ENCODE measurements at regions not wholly inside any gene's neighbourhood (a gene's known extent, or its start where the extent isn't known, plus 50 kb on each side); places are given as distances from the start of the nearest gene placed in this dataset.

DNA sequence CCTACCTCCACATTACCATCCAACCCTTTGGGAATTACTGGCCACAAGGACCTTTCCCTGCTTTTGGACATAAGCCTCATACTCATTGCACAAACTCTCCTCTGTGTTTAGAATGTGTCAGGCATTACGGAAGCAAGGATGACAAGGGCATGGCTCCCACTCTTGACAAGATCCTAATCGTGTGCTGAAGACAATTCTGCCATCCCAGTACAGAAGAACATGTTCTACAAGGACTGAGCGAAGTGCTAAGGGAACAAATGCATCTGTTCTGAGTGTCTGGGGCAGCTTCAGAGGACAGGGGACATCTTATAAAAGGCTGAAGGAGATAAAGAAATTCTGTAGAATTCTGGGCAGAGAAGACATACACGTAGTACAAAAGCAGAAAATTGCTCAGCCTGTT, 378.5 kb upstream of the CAMK1G start:
- DNase-seq (no peak), ATAC-seq (no peak), FAIRE-seq (no peak)
- peaks cover 0 to 16% (median 3%) of the 10 kb centered on the region in 4 donors for H3K27me3 ChIP-seq
- no peak overlapping the region for H3K4me3 ChIP-seq
- H3K36me3 ChIP-seq, result no peaks in the 10 kb centered on the region
- no peak overlapping the region for H3K27ac ChIP-seq
- no peaks in the 10 kb centered on the region for H3K9me3 ChIP-seq
- intact Hi-C loops (cut with DNase I), result loop anchor here in 2 of 3 donors (10.0 kb wide), 2 partner anchors 360 to 550 kb away; no protein-coding TSS in a partner anchor
- TF ChIP-seq, protein P1, sequence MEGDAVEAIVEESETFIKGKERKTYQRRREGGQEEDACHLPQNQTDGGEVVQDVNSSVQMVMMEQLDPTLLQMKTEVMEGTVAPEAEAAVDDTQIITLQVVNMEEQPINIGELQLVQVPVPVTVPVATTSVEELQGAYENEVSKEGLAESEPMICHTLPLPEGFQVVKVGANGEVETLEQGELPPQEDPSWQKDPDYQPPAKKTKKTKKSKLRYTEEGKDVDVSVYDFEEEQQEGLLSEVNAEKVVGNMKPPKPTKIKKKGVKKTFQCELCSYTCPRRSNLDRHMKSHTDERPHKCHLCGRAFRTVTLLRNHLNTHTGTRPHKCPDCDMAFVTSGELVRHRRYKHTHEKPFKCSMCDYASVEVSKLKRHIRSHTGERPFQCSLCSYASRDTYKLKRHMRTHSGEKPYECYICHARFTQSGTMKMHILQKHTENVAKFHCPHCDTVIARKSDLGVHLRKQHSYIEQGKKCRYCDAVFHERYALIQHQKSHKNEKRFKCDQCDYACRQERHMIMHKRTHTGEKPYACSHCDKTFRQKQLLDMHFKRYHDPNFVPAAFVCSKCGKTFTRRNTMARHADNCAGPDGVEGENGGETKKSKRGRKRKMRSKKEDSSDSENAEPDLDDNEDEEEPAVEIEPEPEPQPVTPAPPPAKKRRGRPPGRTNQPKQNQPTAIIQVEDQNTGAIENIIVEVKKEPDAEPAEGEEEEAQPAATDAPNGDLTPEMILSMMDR (IDR thresholded peaks at IDR 0.05), result no peak
- H3K4me1 ChIP-seq, result no peaks in the 10 kb centered on the region
- 53 to 69% methylated on average over 4 of the region's 4 CpGs for WGBS, 2 donors

DNA sequence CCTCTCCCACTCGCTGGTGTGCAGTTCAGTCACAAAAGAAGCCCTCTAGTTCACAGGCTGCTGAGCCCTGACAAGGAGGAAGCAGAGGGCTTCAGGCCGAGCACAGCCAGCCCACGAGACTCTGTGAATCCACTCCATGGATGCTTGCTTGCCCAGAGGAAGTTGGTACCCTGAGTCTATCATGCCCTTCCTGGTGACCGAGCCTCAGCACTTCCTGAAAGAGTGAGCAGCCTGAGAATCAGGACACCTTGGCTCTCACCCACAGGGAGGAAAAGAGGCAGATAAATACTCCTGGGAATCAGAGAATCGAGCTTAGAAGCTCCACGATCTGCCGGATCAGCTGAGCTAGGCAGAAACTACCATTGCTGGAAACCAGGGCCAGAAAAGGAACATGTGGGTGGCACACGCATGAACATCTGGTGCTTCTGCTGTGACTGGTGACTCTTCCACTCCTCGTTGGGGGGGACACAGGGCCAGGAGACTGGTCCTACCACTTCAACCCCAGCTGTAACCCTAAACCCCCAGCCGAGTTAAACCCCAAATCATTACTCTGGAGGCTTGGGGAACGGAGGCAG, 376.3 kb upstream of the CAMK1G start:
- 33 to 42% methylated on average over 11 of the region's 11 CpGs for WGBS, 2 donors
- TF ChIP-seq, protein P1 (IDR thresholded peaks at IDR 0.05), result no peak
- Histone ChIP-seq H3K9me3 (no peaks in the 10 kb centered on the region), H3K4me3 (peak overlapping the region in 1 of 4 donors; percentile 14), H3K27me3 (peaks cover 0 to 17% (median 3%) of the 10 kb centered on the region in 4 donors), H3K27ac (no peak overlapping the region), H3K36me3 (no peaks in the 10 kb centered on the region), H3K4me1 (no peaks in the 10 kb centered on the region)
- intact Hi-C loops (cut with DNase I), result loop anchor here in 2 of 3 donors (10.0 kb wide), 2 partner anchors 358 to 552 kb away; no protein-coding TSS in a partner anchor
- DNase-seq (no peak), FAIRE-seq (no peak), ATAC-seq (peak; percentile 13 to 42 (median 32))

DNA sequence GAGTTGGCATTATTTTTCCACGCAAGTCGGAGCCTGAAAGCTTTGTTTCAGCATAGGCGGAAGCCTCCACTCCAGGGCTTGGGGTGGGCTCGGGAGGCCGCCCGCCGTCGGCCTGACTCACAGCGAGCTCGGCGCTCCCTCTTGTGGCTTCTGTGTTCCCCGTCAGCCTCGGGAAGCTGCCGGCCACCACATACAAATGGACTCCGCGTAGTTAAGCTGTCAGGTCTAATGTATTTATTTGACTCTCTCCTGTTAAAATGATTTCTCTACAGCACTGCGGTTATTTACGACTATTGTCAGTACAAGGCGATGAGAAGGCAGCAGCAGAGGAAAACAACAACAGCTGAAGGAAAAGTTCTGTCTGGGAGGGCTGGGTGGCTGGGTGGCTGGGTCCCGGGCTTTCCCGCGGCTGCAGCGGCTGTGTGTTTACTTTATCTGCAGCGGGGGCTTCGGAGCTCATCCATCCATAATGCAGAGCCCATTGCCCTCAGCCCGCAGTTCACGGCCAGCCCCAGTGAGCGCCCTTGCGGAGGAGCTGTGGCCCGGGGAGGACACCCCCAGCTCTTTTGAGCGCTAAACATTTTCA, 375.7 kb upstream of the CAMK1G start:
- H3K4me3 ChIP-seq, result peak overlapping the region in 1 of 4 donors; percentile 14
- intact Hi-C loops (cut with DNase I), result loop anchor here in 2 of 3 donors (10.0 kb wide), 2 partner anchors 357 to 553 kb away; no protein-coding TSS in a partner anchor
- peak; percentile 26 to 80 (median 56) for DNase-seq
- 1 to 3% methylated on average over 31 of the region's 31 CpGs for WGBS, 2 donors
- no peaks in the 10 kb centered on the region for H3K36me3 ChIP-seq
- H3K9me3 ChIP-seq, result no peaks in the 10 kb centered on the region
- H3K4me1 ChIP-seq, result no peaks in the 10 kb centered on the region
- peak; percentile 91 to 98 (median 97) for ATAC-seq
- FAIRE-seq, result no peak
- H3K27ac ChIP-seq, result no peak overlapping the region
- TF ChIP-seq, protein P1 (IDR thresholded peaks at IDR 0.05), result peak; percentile 13 to 51 (median 48)
- H3K27me3 ChIP-seq, result peaks cover 0 to 17% (median 3%) of the 10 kb centered on the region in 4 donors

DNA sequence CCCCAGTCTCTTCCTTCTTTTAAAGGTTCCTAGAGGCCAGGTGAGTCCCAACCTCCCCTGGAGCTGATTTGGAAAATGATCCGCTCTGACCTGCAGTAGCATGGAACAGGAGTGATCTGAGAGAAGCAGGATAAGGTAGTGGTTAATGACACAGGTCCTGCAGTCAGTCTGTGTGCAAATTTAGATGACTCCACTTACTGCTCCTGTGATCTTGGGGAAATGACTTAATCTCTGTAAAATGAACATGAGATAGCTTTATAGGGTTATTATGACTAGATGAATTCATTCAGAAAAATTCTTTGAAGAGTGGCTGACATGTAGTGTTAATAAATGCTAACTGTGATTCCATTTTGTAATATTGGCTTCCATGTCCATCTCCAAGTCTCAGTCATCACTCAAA, 374.9 kb upstream of the CAMK1G start:
- no peaks in the 10 kb centered on the region for H3K4me1 ChIP-seq
- TF ChIP-seq, protein P1 (IDR thresholded peaks at IDR 0.05), result no peak
- H3K4me3 ChIP-seq, result no peak overlapping the region
- DNase-seq (no peak), FAIRE-seq (no peak), ATAC-seq (no peak)
- intact Hi-C loops (cut with DNase I), result loop anchor here in 2 of 3 donors (10.0 kb wide), 2 partner anchors 356 to 554 kb away; no protein-coding TSS in a partner anchor
- 39 to 67% methylated on average over 1 of the region's 1 CpG for WGBS, 2 donors
- no peaks in the 10 kb centered on the region for H3K36me3 ChIP-seq
- no peak overlapping the region for H3K27ac ChIP-seq
- peaks cover 0 to 26% (median 3%) of the 10 kb centered on the region in 4 donors for H3K27me3 ChIP-seq
- H3K9me3 ChIP-seq, result no peaks in the 10 kb centered on the region

DNA sequence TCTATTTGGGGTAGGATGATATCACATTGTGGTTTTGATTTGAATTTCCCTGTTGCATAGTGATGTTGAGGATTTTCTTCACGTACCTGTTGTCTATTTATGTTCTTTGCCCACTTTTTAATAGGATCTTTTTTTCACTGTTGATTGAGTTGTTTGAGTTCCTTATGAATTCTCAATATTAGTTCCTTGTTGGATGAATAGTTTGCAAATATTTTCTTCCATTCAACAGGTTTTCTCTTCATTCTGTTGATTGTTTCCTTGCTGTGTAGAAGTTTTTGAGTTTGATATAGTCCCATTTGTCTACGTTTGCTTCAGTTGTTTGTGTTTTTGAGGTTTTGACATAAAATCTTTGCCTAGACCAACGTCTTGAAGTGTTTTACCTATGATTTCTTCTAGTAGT, 369.5 kb upstream of the CAMK1G start:
- H3K27me3 ChIP-seq, result peaks cover 0 to 18% (median 1%) of the 10 kb centered on the region in 4 donors
- TF ChIP-seq, protein P1 (IDR thresholded peaks at IDR 0.05), result no peak

More for the DNA sequence above, 369.5 kb upstream of the CAMK1G start:
- no peak for ATAC-seq
- no peak for FAIRE-seq
- no peak overlapping the region for H3K27ac ChIP-seq
- DNase-seq, result no peak
- intact Hi-C loops (cut with DNase I), result no loop called here
- H3K9me3 ChIP-seq, result no peaks in the 10 kb centered on the region
- 47 to 55% methylated on average over 3 of the region's 3 CpGs for WGBS, 2 donors
- no peaks in the 10 kb centered on the region for H3K36me3 ChIP-seq
- no peak overlapping the region for H3K4me3 ChIP-seq
- H3K4me1 ChIP-seq, result no peaks in the 10 kb centered on the region
